GM12891 (cell line): ENCODE measurements at regions not wholly inside any gene's neighbourhood (a gene's known extent, or its start where the extent isn't known, plus 50 kb on each side); places are given as distances from the start of the nearest gene placed in this dataset.

ENCODE experiments used
- POLR2A ChIP-seq: IDR thresholded peaks from 2 replicates; pipeline ENCODE4 v1.6.1; 2011; ENCODE audit warnings: low read depth, low read length, control low read depth
- POLR2AphosphoS5 ChIP-seq: IDR thresholded peaks from 2 replicates; pipeline ENCODE4 v1.6.1; 2011; ENCODE audit warnings: low read depth, low read length, control low read depth
- POU2F2 ChIP-seq: IDR thresholded peaks from 2 replicates; pipeline ENCODE4 v1.6.1; 2011; ENCODE audit warnings: low read depth, mild to moderate bottlenecking, control low read depth, low read length, moderate library complexity
- SPI1 ChIP-seq: IDR thresholded peaks from 2 replicates; pipeline ENCODE4 v1.6.1; 2011; ENCODE audit warnings: low read depth, low read length, control low read depth
- TAF1 ChIP-seq: IDR thresholded peaks from 2 replicates; pipeline ENCODE4 v1.6.1; 2011; ENCODE audit warnings: low read depth, low read length, control low read depth

GRCh38 chr14:28083389-28083788 lies 683.2 kb upstream of the FOXG1 start:
- no peak for TF ChIP-seq POLR2A
- TF ChIP-seq POU2F2: no peak
- TF ChIP-seq POLR2AphosphoS5: no peak
- no peak for TF ChIP-seq SPI1
- TF ChIP-seq TAF1: no peak
